ENCODE measurements at regions not wholly inside any gene's neighbourhood (a gene's known extent, or its start where the extent isn't known, plus 50 kb on each side); places are given as distances from the start of the nearest gene placed in this dataset.

DNA sequence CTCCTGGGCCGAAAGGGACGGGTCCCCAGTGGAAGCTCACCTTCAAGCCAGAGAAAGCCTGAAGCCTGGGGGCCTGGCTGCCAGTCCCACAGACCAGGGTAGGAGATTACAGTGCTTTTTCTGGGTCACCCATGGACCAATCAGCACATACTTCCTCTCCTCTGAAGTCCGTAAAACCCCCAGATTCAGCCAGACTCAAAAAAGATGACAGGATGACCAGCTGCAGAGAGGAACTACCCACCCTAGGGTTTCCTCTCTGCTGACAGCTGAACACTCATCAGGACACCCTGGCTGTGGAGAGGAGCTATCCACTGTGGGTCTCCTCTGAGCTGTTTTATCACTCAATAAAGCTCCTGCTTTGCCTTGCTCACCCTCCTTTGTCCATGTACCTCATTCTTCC is 78.0 kb downstream of the SAMD9 start:
- Histone ChIP-seq H3K9ac (ENCODE audit: low read length) (no peak overlapping the region), H3F3A (ENCODE audit: insufficient read depth, low read length, poor library complexity, severe bottlenecking) (no peaks in the 10 kb centered on the region), H3K36me3 (ENCODE audit: insufficient read depth, low read length) (no peaks in the 10 kb centered on the region), H3K9me2 (ENCODE audit: insufficient read depth, low read length) (no peaks in the 10 kb centered on the region), H2AFZ (ENCODE audit: low read depth, low read length) (no peak overlapping the region), H3K27ac (ENCODE audit: low read length) (no peak overlapping the region), H4K20me1 (ENCODE audit: insufficient read depth) (no peaks in the 10 kb centered on the region), H3K4me3 (ENCODE audit: low read length) (no peak overlapping the region), H3K79me2 (replicated peaks; ENCODE audit: insufficient read depth, low read length) (no peaks in the 10 kb centered on the region), H3K9me3 (ENCODE audit: low read length) (no peaks in the 10 kb centered on the region), H3K4me2 (ENCODE audit: low read length) (no peak overlapping the region), H3K27me3 (ENCODE audit: insufficient read depth, low read depth, low read length) (no peaks in the 10 kb centered on the region)
- TF ChIP-seq EZH2 (IDR thresholded peaks at IDR 0.05; ENCODE audit: borderline replicate concordance, insufficient read depth, low read length, poor library complexity, severe bottlenecking): no peak
- TF ChIP-seq TAF1 (IDR thresholded peaks at IDR 0.05; ENCODE audit: low read depth): no peak
- no peak for TF ChIP-seq EP300 (conservative IDR thresholded peaks at IDR 0.05; ENCODE audit: poor library complexity, severe bottlenecking)
- no peak for TF ChIP-seq REST (IDR thresholded peaks at IDR 0.05; ENCODE audit: borderline replicate concordance)
- no peak for TF ChIP-seq MXI1 (conservative IDR thresholded peaks at IDR 0.05; ENCODE audit: poor library complexity, severe bottlenecking)
- no peak for TF ChIP-seq SMC3 (conservative IDR thresholded peaks at IDR 0.05; ENCODE audit: poor library complexity)
- no peak for TF ChIP-seq CTCF (IDR thresholded peaks at IDR 0.05; ENCODE audit: poor library complexity, severe bottlenecking)
- no peak for TF ChIP-seq POLR2AphosphoS5 (IDR thresholded peaks at IDR 0.05)
- TF ChIP-seq RAD21 (conservative IDR thresholded peaks at IDR 0.05): no peak

DNA sequence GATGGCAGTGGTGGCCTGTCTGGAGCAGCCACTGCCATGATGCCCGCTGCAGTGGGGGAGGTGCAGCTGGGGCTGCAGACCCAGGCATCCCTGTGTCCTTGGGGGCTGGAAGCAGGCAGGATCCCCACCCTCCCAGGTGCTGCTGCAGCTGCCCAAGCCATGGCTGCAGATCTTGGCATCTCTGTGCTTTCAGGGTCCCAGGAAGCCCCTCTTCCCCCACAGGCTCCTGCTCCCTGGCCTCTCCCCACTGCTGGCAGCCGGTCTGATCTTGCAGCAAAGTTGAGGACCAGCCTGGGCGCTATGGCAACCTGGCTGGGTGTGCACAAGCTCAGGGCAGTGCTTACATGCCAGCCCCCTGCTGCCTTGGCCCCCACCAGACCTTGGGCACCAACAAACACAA is 78.5 kb downstream of the SAMD9 start:
- TF ChIP-seq TAF1 (IDR thresholded peaks at IDR 0.05; ENCODE audit: low read depth): no peak
- TF ChIP-seq RAD21 (conservative IDR thresholded peaks at IDR 0.05): no peak
- no peak for TF ChIP-seq POLR2AphosphoS5 (IDR thresholded peaks at IDR 0.05)
- TF ChIP-seq MXI1 (conservative IDR thresholded peaks at IDR 0.05; ENCODE audit: poor library complexity, severe bottlenecking): no peak
- TF ChIP-seq EZH2 (IDR thresholded peaks at IDR 0.05; ENCODE audit: borderline replicate concordance, insufficient read depth, low read length, poor library complexity, severe bottlenecking): no peak
- no peak for TF ChIP-seq CTCF (IDR thresholded peaks at IDR 0.05; ENCODE audit: poor library complexity, severe bottlenecking)
- no peak for TF ChIP-seq EP300 (conservative IDR thresholded peaks at IDR 0.05; ENCODE audit: poor library complexity, severe bottlenecking)
- no peak for TF ChIP-seq SMC3 (conservative IDR thresholded peaks at IDR 0.05; ENCODE audit: poor library complexity)
- TF ChIP-seq REST (IDR thresholded peaks at IDR 0.05; ENCODE audit: borderline replicate concordance): no peak
- H4K20me1 ChIP-seq (ENCODE audit: insufficient read depth): no peaks in the 10 kb centered on the region
- H2AFZ ChIP-seq (ENCODE audit: low read depth, low read length): no peak overlapping the region
- no peak overlapping the region for H3K4me3 ChIP-seq (ENCODE audit: low read length)
- H3K9ac ChIP-seq (ENCODE audit: low read length): no peak overlapping the region
- no peaks in the 10 kb centered on the region for H3K79me2 ChIP-seq (replicated peaks; ENCODE audit: insufficient read depth, low read length)
- no peaks in the 10 kb centered on the region for H3K36me3 ChIP-seq (ENCODE audit: insufficient read depth, low read length)
- no peak overlapping the region for H3K27ac ChIP-seq (ENCODE audit: low read length)
- no peaks in the 10 kb centered on the region for H3K9me3 ChIP-seq (ENCODE audit: low read length)
- H3K4me2 ChIP-seq (ENCODE audit: low read length): no peak overlapping the region
- no peaks in the 10 kb centered on the region for H3K27me3 ChIP-seq (ENCODE audit: insufficient read depth, low read depth, low read length)
- no peaks in the 10 kb centered on the region for H3K9me2 ChIP-seq (ENCODE audit: insufficient read depth, low read length)
- H3F3A ChIP-seq (ENCODE audit: insufficient read depth, low read length, poor library complexity, severe bottlenecking): no peaks in the 10 kb centered on the region

Measured in neural cell (in vitro differentiated cells).